Natural killer cell treated with Interleukin-12 subunit alpha and Interleukin-12 subunit beta and Interleukin-15 and Interleukin-18, amount 100 ng/mL, for 72 hours (primary cell): ENCODE measurements at regions not wholly inside any gene's neighbourhood (a gene's known extent, or its start where the extent isn't known, plus 50 kb on each side); places are given as distances from the start of the nearest gene placed in this dataset.
A peak's percentile ranks its signal among the peaks of the same experiment; 100 is the strongest.

ENCODE experiments used
- ATAC-seq, 2 donors: fragments of 150-1000 bp; cut with Tn5 transposase in 1 of 2; sonication (Bioruptor Pico), chemical (Tn5 transposase) in 1 of 2; 2 replicates each; pipeline ENCODE4 v1.10.0; 2021
- DNase-seq: peaks from one replicate; pipeline ENCODE4 v3.0.0; 2022; ENCODE audit warnings: low spot score
- H3K27ac Mint-ChIP-seq, 2 donors: 1 replicate in 1 of 2; 2 replicates in 1 of 2; pipeline ENCODE4 v1.8.0; 2022; ENCODE audit warnings: mixed read lengths in 2 of 2, mild to moderate bottlenecking in 1 of 2, moderate library complexity in 1 of 2
- H3K27me3 Mint-ChIP-seq, 2 donors: 1 replicate in 1 of 2; 2 replicates in 1 of 2; pipeline ENCODE4 v1.8.0; 2022; ENCODE audit warnings: mixed read lengths in 2 of 2
- H3K36me3 Mint-ChIP-seq: one replicate; pipeline ENCODE4 v1.8.0; 2022; ENCODE audit warnings: mixed read lengths
- H3K4me1 Mint-ChIP-seq, 2 donors: 1 replicate in 1 of 2; 2 replicates in 1 of 2; pipeline ENCODE4 v1.8.0; 2022; ENCODE audit warnings: low read depth in 2 of 2, mixed read lengths in 2 of 2, mild to moderate bottlenecking in 1 of 2
- H3K4me3 Mint-ChIP-seq: one replicate; pipeline ENCODE4 v1.8.0; 2022; ENCODE audit warnings: mixed read lengths
- H3K9me3 Mint-ChIP-seq: 2 replicates; pipeline ENCODE4 v1.8.0; 2022; ENCODE audit warnings: mixed read lengths

DNA sequence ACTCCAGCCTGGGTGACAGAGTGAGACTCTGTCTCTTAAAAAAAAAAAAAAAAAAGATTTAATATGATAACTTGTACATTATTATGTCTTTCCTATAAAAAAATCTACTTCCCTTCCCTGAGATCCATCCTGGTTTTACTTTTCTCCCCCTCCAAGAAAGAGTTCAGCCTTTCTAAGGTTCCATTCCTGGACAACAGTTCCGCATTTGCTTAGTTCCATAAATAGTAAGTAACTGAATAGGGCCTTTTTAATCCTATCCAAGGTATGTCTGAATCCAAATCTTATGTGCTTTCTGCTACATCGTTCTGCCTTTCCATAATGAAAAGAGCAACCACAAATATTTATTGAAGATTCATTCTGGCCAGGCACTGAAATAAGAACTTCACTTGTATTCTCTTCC lies 187.8 kb downstream of the DACT1 start:
- ATAC-seq: no peak

DNA sequence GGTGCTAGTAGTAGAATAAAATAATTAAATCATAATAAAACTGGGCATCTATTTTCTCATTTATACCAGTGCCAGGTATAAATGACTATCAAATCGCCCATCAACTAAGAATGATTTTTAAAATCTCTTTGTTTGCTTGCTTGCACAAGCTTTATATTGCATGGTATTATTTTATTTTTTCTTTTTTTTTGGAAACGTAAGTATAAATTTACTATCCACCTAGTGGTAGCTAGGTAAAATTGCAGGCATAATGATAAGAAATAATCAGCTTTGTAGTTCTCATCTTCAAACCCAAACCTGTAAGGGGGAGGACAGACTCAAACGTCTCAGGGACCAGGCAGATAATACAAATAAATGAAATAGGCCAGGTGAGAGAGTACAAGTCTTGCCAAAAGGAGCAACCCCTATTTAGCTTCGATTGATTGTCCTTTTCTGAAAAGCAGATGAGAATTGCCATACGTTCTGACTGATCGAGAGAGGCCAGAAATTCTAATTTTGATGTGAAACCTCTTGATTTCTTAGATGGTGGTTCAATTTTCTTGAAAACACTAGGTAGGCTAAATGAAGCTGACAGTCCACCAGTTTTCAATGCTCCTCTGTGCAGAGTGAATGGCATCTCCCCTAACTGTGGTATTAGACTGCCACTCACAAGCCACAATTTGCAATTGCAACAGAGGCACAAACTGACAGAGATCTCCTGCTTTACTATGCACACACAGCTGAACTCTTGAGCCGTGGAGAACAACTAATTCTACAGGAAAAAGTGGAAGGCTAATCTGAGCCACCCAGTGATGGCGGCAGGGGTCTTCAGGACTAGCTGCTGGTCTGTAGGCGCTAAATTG lies 189.3 kb downstream of the DACT1 start:
- DNase-seq (no peak), ATAC-seq (no peak)
- no peaks in the 10 kb centered on the region for H3K4me1 Mint-ChIP-seq
- H3K36me3 Mint-ChIP-seq: no peaks in the 10 kb centered on the region
- no peak overlapping the region for H3K27ac Mint-ChIP-seq
- no peak overlapping the region for H3K4me3 Mint-ChIP-seq
- peaks cover 3% of the 10 kb centered on the region for H3K9me3 Mint-ChIP-seq
- no peaks in the 10 kb centered on the region for H3K27me3 Mint-ChIP-seq

More for the DNA sequence above, 187.8 kb downstream of the DACT1 start:
- H3K4me3 Mint-ChIP-seq: no peak overlapping the region
- H3K9me3 Mint-ChIP-seq: peaks cover 5% of the 10 kb centered on the region
- no peaks in the 10 kb centered on the region for H3K4me1 Mint-ChIP-seq
- no peak for DNase-seq
- no peaks in the 10 kb centered on the region for H3K36me3 Mint-ChIP-seq
- no peak overlapping the region for H3K27ac Mint-ChIP-seq
- H3K27me3 Mint-ChIP-seq: peaks cover 0 to 7% of the 10 kb centered on the region in 2 donors

DNA sequence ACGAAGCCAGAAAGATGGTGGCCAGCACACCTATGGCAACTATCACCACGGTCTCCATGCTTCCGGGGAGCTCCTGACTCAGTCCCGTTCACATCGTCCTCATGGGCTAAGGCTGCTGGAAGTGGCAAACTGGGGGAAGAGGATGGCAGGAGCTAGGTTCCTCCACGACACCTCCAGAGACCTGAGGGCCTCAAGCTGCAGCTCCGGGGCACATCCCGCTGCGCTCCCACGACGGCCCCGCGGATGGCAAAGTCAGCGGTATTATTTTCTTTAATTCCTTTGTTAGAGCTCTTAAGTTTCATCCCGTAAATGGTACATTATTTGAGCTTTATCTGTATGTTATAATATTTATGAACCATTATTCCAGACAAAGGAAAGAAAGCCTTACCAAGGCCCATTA lies 190.5 kb downstream of the DACT1 start:
- Mint-ChIP-seq H3K27me3 (no peaks in the 10 kb centered on the region), H3K4me3 (no peak overlapping the region), H3K9me3 (peaks cover 3% of the 10 kb centered on the region), H3K4me1 (no peaks in the 10 kb centered on the region), H3K36me3 (no peaks in the 10 kb centered on the region), H3K27ac (no peak overlapping the region)
- ATAC-seq (no peak), DNase-seq (no peak)

DNA sequence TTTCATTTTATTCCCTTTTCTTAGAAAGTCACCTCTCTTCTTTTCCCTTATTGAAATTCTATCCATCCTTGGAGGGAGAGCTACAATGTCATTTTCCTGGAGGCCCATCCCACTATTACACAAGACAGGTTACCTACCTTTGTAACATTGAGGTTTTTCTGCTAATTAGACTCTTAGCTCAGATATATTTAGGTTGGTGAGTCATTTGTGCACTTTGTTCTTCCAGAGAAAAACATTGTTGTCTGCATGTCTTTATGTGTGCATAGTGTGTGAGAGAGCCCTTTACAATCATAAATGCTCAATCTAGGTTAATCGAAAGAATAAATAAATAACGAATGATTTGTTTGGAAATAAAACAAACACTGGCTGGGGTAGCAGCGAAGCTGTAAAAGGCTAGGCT lies 191.8 kb downstream of the DACT1 start:
- ATAC-seq: no peak
- H3K36me3 Mint-ChIP-seq: no peaks in the 10 kb centered on the region
- no peak overlapping the region for H3K27ac Mint-ChIP-seq
- H3K9me3 Mint-ChIP-seq: peaks cover 3% of the 10 kb centered on the region
- H3K4me1 Mint-ChIP-seq: no peaks in the 10 kb centered on the region
- no peak for DNase-seq
- no peaks in the 10 kb centered on the region for H3K27me3 Mint-ChIP-seq
- H3K4me3 Mint-ChIP-seq: no peak overlapping the region

DNA sequence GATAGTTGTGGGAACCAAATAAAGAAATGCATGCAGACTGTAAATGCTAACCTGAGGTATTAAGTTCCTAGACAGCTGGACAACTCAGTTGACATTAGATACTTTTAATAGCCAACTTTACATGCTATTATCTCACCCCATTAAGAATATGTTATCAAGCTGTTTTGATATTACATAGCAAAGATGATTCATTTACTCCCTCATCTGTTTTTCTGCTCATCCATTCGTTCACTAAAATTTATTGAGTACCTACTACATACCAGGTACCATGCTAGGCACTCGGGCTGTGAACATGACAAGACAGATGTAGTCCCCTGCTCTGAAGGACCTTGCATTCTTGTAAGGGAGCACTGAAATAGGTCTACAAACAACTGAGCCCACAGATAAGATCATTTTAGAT lies 192.4 kb downstream of the DACT1 start:
- no peaks in the 10 kb centered on the region for H3K36me3 Mint-ChIP-seq
- H3K9me3 Mint-ChIP-seq: peaks cover 3% of the 10 kb centered on the region
- no peak overlapping the region for H3K27ac Mint-ChIP-seq
- no peaks in the 10 kb centered on the region for H3K27me3 Mint-ChIP-seq
- no peak overlapping the region for H3K4me3 Mint-ChIP-seq
- H3K4me1 Mint-ChIP-seq: no peaks in the 10 kb centered on the region
- DNase-seq (no peak), ATAC-seq (no peak)

DNA sequence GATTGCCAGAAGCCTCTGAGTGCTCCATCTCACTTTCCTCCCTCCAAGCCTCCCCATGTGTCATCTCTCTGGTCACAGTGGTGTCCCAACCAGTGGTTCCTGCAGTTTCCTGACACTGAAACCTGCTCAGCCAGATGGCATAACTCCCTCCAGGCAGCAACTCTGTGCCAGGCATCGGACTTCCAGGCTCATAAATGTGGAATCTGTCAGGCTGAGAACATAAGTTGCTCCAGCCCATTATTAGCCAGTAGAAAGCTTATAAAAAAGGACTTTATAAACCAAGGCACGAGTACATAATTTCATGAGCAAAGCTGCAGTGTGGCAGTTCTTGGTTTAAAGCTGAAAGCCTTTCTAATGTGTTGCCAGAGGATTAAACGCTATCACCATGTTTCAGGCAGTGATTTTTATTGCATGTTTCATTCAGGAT lies 194.3 kb downstream of the DACT1 start:
- no peak overlapping the region for H3K27ac Mint-ChIP-seq
- no peak for DNase-seq
- H3K4me3 Mint-ChIP-seq: no peak overlapping the region
- H3K4me1 Mint-ChIP-seq: no peaks in the 10 kb centered on the region
- no peaks in the 10 kb centered on the region for H3K36me3 Mint-ChIP-seq
- no peaks in the 10 kb centered on the region for H3K9me3 Mint-ChIP-seq
- H3K27me3 Mint-ChIP-seq: no peaks in the 10 kb centered on the region
- ATAC-seq: no peak

DNA sequence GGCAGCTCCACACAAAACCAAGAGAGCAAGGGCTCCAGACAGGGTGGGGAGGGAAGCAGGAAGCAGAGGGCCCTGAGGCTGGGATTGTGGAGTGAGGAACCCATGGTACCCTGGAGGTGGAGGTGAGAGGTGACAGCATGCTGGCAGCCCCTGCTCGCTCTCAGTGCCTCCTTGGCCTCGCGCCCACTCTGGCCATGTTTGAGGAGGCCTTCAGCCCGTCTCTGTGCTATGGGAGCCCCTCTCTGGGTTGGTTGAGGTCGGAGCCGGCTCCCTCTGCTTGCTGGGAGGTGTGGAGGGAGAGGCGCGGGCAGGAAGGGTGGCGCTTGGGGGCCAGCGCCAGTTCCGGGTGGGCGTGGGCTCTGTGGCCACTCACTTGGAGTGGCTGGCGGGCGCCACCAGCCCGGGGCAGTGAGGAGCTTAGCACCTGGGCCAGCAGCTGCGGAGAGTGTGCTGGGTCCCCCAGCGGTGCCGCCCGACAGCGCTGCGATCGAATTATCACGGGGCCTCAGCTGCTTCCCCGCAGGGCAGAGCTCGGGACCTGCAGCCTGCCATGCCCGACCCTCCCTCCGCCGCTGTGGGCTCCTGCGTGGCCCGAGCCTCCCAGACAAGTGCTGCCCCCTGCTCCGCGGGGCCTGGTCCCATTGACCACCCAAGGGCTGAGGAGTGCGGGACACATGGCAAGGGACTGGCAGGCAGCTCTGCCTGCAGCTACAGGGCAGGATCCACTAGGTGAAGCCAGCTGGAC lies 196.0 kb downstream of the DACT1 start:
- H3K27ac Mint-ChIP-seq: no peak overlapping the region
- peak in 1 of 2 donors; percentile 32 for ATAC-seq
- DNase-seq: no peak
- H3K36me3 Mint-ChIP-seq: no peaks in the 10 kb centered on the region
- H3K4me1 Mint-ChIP-seq: no peaks in the 10 kb centered on the region
- H3K4me3 Mint-ChIP-seq: no peak overlapping the region
- H3K27me3 Mint-ChIP-seq: no peaks in the 10 kb centered on the region
- no peaks in the 10 kb centered on the region for H3K9me3 Mint-ChIP-seq

DNA sequence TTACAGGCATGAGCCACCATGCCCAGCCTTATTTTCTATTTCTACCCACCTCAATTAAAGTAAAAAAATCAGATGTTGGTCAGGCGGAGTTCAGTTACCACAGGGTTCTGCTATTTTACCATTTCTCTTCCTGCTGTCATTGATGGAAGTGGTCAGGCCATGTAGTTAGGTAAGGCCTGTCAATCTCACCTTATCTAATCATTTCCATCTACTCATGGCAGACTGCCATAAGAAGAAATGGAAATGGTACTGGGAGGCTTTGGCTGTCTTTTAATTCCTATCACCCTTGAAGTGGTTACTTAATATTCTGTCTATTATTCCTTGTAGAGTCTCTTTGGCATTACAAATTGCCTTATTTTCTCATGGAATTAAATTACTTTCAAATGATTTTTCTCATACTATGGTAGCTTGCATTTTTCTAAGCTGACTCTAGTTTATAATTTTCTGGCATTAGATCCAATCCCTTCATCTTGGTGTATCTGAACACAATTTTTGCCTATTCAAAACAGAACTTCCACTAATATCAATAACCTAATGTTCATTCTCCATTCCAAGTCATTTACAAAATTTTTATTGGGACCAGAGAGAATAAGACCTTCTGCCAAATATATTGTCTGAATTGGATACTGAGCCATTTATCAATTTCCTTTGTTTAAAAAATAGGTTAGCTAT lies 198.7 kb downstream of the DACT1 start:
- ATAC-seq (no peak), DNase-seq (no peak)
- H3K27me3 Mint-ChIP-seq: peaks cover 0 to 2% of the 10 kb centered on the region in 2 donors
- no peaks in the 10 kb centered on the region for H3K36me3 Mint-ChIP-seq
- no peaks in the 10 kb centered on the region for H3K9me3 Mint-ChIP-seq
- H3K4me1 Mint-ChIP-seq: no peaks in the 10 kb centered on the region
- H3K4me3 Mint-ChIP-seq: no peak overlapping the region
- no peak overlapping the region for H3K27ac Mint-ChIP-seq

DNA sequence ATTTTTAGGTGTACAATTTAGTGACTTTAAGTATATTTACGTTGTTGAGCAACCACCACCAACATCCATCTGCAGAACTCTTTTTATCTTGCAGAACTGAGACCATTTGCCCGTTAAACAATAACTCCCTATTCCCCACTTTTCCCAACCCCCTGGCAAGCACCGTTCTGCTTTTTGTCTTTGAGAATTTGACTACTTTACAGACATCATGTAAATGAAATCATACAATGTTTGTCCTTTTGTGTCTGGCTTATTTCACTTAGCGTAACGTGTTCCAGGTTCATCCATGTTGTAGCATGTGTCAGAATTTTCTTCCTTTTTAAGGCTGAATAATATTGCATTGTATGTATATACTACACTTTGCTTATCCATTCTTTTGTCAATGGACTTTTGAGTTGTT lies 201.5 kb downstream of the DACT1 start:
- no peaks in the 10 kb centered on the region for H3K36me3 Mint-ChIP-seq
- DNase-seq: no peak
- no peak for ATAC-seq
- H3K4me1 Mint-ChIP-seq: no peaks in the 10 kb centered on the region
- H3K4me3 Mint-ChIP-seq: no peak overlapping the region
- no peak overlapping the region for H3K27ac Mint-ChIP-seq
- no peaks in the 10 kb centered on the region for H3K9me3 Mint-ChIP-seq
- H3K27me3 Mint-ChIP-seq: peaks cover 0 to 2% of the 10 kb centered on the region in 2 donors

DNA sequence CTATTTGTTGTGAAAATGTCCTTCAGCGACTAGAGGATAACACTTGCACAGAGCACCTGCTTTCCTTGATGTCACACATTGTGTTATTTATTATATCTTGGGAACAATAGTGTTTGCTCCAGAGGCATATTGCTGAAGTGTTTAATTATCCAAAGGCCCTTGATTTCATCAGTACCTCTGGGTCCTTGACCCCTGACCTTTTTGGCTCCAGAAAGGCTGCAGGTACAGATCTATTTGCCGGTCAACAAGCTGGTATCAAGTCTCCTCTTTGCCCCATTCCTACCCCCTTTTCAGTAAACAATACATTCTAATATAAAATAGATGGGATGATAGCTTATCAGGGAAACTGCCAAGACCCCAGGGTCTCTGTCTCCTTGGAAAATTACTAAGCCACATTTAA lies 206.8 kb downstream of the DACT1 start:
- Mint-ChIP-seq H3K27me3 (no peaks in the 10 kb centered on the region), H3K4me3 (no peak overlapping the region), H3K27ac (no peak overlapping the region), H3K9me3 (no peaks in the 10 kb centered on the region), H3K4me1 (no peaks in the 10 kb centered on the region), H3K36me3 (no peaks in the 10 kb centered on the region)
- DNase-seq: no peak
- no peak for ATAC-seq

DNA sequence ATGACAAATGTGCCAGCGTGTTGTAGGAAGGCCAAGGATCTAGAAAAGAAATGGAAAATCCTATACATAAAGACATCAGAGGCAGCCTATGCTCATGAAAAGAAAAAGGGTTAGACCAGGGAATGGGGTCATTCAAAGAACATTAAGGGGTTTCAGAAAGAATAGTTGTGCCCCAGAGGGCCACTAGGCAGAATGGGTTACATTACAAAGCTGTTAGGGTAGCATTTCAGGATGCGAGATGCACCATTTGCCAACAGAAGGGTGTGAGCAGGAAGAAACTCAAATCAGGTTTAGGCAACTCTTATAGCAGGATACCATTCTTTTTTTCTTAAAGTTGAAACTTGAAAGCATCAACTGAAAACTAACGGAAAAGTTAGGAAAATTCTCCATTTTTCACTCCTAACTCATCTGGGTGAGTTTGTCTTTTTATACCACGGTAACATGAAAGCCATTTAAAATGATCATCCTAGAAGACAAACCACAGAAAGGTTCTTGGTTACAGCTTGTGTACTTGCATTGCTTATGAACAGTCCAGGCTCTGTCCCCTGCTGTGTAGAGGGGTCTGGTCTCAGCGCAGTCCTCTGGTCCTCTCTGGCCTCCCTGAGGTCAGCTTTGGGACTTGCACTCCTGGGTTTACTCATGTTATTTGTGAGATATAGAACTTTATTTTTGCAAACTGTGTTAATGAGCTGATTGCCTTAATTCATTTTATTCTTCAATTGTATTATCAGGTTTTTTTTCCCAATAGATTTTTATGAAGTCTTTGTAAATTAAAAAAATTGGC lies 209.1 kb downstream of the DACT1 start:
- H3K4me1 Mint-ChIP-seq: no peaks in the 10 kb centered on the region
- DNase-seq (no peak), ATAC-seq (no peak)
- no peak overlapping the region for H3K27ac Mint-ChIP-seq
- H3K9me3 Mint-ChIP-seq: peaks cover 3% of the 10 kb centered on the region
- H3K27me3 Mint-ChIP-seq: no peaks in the 10 kb centered on the region
- no peaks in the 10 kb centered on the region for H3K36me3 Mint-ChIP-seq
- no peak overlapping the region for H3K4me3 Mint-ChIP-seq

DNA sequence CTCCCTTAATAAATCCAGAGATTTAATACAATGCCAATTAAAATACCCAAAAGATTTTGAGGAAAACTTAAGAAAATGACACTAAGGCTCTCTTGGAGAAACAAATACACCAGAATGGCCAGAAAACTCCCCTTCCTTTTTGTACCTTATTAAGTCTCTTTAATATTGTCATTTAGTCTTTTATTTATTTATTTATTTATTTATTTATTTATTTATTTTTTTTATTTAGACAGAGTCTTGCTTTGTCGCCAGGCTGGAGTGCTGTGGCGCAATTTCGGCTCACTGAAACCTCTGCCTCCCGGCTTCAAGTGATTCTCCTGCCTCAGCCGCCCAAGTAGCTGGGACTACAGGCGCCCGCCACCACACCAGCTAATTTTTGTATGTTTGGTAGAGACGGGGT lies 210.6 kb downstream of the DACT1 start:
- ATAC-seq: no peak
- DNase-seq: no peak
- no peaks in the 10 kb centered on the region for H3K27me3 Mint-ChIP-seq
- no peaks in the 10 kb centered on the region for H3K4me1 Mint-ChIP-seq
- peaks cover 4% of the 10 kb centered on the region for H3K9me3 Mint-ChIP-seq
- H3K27ac Mint-ChIP-seq: no peak overlapping the region
- no peaks in the 10 kb centered on the region for H3K36me3 Mint-ChIP-seq
- H3K4me3 Mint-ChIP-seq: no peak overlapping the region

DNA sequence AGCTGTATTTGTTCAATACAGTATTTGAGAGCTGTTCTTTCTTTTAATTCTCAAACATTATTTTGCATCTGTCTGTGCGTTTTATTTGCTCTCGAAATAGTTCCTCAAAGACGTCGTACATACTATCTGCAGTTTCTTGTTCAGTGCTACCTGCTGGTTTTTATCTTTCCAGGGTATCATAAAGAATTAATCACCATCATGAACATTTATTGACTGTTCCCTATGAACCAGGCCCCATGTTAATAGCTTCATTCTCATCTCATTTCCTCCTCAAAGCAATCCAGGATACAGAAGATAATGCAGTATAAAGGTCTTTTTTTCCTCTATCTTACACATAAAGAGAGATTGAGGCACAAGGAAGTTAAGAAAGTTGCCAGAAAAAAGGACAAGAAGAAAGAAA lies 211.8 kb downstream of the DACT1 start:
- Mint-ChIP-seq H3K9me3 (peaks cover 4% of the 10 kb centered on the region), H3K27ac (no peak overlapping the region)
- ATAC-seq: no peak

More for the DNA sequence above, 211.8 kb downstream of the DACT1 start:
- H3K36me3 Mint-ChIP-seq: no peaks in the 10 kb centered on the region
- H3K27me3 Mint-ChIP-seq: no peaks in the 10 kb centered on the region
- no peak for DNase-seq
- H3K4me3 Mint-ChIP-seq: no peak overlapping the region
- no peaks in the 10 kb centered on the region for H3K4me1 Mint-ChIP-seq
